ENCODE measurements at regions not wholly inside any gene's neighbourhood (a gene's known extent, or its start where the extent isn't known, plus 50 kb on each side); places are given as distances from the start of the nearest gene placed in this dataset.

DNA sequence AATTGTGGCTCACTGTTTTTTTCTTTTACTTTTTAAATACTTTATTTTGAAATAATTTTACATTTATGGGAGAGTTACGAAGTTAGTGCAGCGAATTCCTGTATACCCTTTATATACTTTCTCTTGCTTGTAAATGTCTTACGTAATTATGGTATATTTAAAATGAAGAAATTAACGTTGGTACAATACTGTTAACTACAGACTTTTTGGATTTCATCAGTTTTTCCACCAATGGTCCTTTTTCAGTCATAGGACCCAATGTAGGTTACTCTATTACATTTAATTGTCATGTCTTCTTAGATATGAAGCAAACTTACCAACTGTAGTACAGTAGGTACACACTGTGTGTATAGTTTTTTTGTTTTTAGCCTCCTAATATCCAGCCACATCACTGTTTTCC is 76.3 kb downstream of the BOLA3 start:
- no peak overlapping the region for H3K27ac ChIP-seq (ENCODE audit: low read depth in 1 of 2, low read length in 2 of 2)
- 90% methylated on average over 4 of the region's 4 CpGs for WGBS

DNA sequence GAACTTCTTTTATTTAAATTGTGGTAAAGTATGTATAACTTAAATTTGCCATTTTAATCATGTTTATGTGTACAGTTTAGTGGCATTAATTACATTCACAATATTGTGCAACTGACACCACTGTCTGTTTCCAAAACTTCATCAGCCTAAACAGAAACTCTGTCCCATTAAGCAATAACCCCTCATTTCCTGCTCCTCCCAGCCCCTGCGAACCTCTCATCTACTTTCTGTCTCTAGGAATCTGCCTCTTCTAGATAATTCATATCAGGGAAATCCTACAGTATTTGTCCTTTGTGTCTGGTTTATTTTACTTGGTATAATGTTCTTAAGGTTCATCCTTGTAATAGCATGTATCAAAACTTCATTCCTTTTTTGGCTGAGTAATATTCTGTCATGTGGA is 75.1 kb downstream of the BOLA3 start:
- no peak overlapping the region for H3K4me3 ChIP-seq (ENCODE audit: low read depth in 1 of 3, low read length in 3 of 3)
- no peak overlapping the region for H3K27ac ChIP-seq (ENCODE audit: low read depth in 1 of 2, low read length in 2 of 2)
- H3K36me3 ChIP-seq (ENCODE audit: control insufficient read depth in 4 of 4, insufficient read depth in 3 of 4, low read depth in 1 of 4, low read length in 3 of 4): peaks cover 0 to 4% (median 3%) of the 10 kb centered on the region in 4 donors
- DNase-seq (ENCODE audit: low spot score): no peak
- H3K27me3 ChIP-seq (ENCODE audit: control insufficient read depth in 4 of 4, insufficient read depth in 4 of 4, low read length in 3 of 4): no peaks in the 10 kb centered on the region
- WGBS: 44% methylated on average over 1 of the region's 1 CpG
- TF ChIP-seq, protein P1, sequence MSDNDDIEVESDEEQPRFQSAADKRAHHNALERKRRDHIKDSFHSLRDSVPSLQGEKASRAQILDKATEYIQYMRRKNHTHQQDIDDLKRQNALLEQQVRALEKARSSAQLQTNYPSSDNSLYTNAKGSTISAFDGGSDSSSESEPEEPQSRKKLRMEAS (IDR thresholded peaks at IDR 0.05): no peak
- TF ChIP-seq YY1 (IDR thresholded peaks at IDR 0.05) (no peak), FOXA2 (IDR thresholded peaks at IDR 0.05) (no peak), TAF1 (conservative IDR thresholded peaks at IDR 0.05) (no peak), JUND (IDR thresholded peaks at IDR 0.05) (no peak), FOXA1 (IDR thresholded peaks at IDR 0.05) (no peak), HNF4G (IDR thresholded peaks at IDR 0.05) (no peak), EGR1 (IDR thresholded peaks at IDR 0.05; ENCODE audit: low read depth in 2 of 2) (no peak), RXRA (IDR thresholded peaks at IDR 0.05) (no peak), RAD21 (IDR thresholded peaks at IDR 0.05) (no peak), NR2F2 (IDR thresholded peaks at IDR 0.05) (no peak), GABPA (IDR thresholded peaks at IDR 0.05 in 1 of 2, conservative IDR thresholded peaks at IDR 0.05 in 1 of 2) (no peak), SP1 (IDR thresholded peaks at IDR 0.05) (no peak), HNF4A (conservative IDR thresholded peaks at IDR 0.05) (no peak)
- TF ChIP-seq, protein P2, sequence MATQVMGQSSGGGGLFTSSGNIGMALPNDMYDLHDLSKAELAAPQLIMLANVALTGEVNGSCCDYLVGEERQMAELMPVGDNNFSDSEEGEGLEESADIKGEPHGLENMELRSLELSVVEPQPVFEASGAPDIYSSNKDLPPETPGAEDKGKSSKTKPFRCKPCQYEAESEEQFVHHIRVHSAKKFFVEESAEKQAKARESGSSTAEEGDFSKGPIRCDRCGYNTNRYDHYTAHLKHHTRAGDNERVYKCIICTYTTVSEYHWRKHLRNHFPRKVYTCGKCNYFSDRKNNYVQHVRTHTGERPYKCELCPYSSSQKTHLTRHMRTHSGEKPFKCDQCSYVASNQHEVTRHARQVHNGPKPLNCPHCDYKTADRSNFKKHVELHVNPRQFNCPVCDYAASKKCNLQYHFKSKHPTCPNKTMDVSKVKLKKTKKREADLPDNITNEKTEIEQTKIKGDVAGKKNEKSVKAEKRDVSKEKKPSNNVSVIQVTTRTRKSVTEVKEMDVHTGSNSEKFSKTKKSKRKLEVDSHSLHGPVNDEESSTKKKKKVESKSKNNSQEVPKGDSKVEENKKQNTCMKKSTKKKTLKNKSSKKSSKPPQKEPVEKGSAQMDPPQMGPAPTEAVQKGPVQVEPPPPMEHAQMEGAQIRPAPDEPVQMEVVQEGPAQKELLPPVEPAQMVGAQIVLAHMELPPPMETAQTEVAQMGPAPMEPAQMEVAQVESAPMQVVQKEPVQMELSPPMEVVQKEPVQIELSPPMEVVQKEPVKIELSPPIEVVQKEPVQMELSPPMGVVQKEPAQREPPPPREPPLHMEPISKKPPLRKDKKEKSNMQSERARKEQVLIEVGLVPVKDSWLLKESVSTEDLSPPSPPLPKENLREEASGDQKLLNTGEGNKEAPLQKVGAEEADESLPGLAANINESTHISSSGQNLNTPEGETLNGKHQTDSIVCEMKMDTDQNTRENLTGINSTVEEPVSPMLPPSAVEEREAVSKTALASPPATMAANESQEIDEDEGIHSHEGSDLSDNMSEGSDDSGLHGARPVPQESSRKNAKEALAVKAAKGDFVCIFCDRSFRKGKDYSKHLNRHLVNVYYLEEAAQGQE (IDR thresholded peaks at IDR 0.05): no peak
- TF ChIP-seq, protein P3, sequence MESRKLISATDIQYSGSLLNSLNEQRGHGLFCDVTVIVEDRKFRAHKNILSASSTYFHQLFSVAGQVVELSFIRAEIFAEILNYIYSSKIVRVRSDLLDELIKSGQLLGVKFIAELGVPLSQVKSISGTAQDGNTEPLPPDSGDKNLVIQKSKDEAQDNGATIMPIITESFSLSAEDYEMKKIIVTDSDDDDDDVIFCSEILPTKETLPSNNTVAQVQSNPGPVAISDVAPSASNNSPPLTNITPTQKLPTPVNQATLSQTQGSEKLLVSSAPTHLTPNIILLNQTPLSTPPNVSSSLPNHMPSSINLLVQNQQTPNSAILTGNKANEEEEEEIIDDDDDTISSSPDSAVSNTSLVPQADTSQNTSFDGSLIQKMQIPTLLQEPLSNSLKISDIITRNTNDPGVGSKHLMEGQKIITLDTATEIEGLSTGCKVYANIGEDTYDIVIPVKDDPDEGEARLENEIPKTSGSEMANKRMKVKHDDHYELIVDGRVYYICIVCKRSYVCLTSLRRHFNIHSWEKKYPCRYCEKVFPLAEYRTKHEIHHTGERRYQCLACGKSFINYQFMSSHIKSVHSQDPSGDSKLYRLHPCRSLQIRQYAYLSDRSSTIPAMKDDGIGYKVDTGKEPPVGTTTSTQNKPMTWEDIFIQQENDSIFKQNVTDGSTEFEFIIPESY (IDR thresholded peaks at IDR 0.05): no peak
- TF ChIP-seq, protein P4, sequence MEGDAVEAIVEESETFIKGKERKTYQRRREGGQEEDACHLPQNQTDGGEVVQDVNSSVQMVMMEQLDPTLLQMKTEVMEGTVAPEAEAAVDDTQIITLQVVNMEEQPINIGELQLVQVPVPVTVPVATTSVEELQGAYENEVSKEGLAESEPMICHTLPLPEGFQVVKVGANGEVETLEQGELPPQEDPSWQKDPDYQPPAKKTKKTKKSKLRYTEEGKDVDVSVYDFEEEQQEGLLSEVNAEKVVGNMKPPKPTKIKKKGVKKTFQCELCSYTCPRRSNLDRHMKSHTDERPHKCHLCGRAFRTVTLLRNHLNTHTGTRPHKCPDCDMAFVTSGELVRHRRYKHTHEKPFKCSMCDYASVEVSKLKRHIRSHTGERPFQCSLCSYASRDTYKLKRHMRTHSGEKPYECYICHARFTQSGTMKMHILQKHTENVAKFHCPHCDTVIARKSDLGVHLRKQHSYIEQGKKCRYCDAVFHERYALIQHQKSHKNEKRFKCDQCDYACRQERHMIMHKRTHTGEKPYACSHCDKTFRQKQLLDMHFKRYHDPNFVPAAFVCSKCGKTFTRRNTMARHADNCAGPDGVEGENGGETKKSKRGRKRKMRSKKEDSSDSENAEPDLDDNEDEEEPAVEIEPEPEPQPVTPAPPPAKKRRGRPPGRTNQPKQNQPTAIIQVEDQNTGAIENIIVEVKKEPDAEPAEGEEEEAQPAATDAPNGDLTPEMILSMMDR (IDR thresholded peaks at IDR 0.05; ENCODE audit: low read depth, low read length, missing input control): no peak
- TF ChIP-seq, protein P5, sequence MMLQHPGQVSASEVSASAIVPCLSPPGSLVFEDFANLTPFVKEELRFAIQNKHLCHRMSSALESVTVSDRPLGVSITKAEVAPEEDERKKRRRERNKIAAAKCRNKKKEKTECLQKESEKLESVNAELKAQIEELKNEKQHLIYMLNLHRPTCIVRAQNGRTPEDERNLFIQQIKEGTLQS (IDR thresholded peaks at IDR 0.05): no peak
- no peaks in the 10 kb centered on the region for H3K9me3 ChIP-seq (ENCODE audit: control insufficient read depth in 4 of 4, low read length in 3 of 4)
- H3K9ac ChIP-seq (ENCODE audit: low read depth in 1 of 2, low read length in 2 of 2): no peak overlapping the region
- peaks cover 0 to 2% (median 0%) of the 10 kb centered on the region in 4 donors for H3K4me1 ChIP-seq (ENCODE audit: control insufficient read depth in 4 of 4, insufficient read depth in 4 of 4, low read length in 3 of 4)

More for the DNA sequence above, 76.3 kb downstream of the BOLA3 start:
- DNase-seq (ENCODE audit: low spot score): no peak
- H3K4me1 ChIP-seq (ENCODE audit: control insufficient read depth in 4 of 4, insufficient read depth in 4 of 4, low read length in 3 of 4): peaks cover 0 to 2% (median 0%) of the 10 kb centered on the region in 4 donors
- no peak for TF ChIP-seq YY1 (IDR thresholded peaks at IDR 0.05)
- no peak for TF ChIP-seq HNF4G (IDR thresholded peaks at IDR 0.05)
- no peak overlapping the region for H3K4me3 ChIP-seq (ENCODE audit: low read depth in 1 of 3, low read length in 3 of 3)
- peaks cover 0 to 4% (median 3%) of the 10 kb centered on the region in 4 donors for H3K36me3 ChIP-seq (ENCODE audit: control insufficient read depth in 4 of 4, insufficient read depth in 3 of 4, low read depth in 1 of 4, low read length in 3 of 4)
- H3K9me3 ChIP-seq (ENCODE audit: control insufficient read depth in 4 of 4, low read length in 3 of 4): no peaks in the 10 kb centered on the region
- no peak overlapping the region for H3K9ac ChIP-seq (ENCODE audit: low read depth in 1 of 2, low read length in 2 of 2)
- no peaks in the 10 kb centered on the region for H3K27me3 ChIP-seq (ENCODE audit: control insufficient read depth in 4 of 4, insufficient read depth in 4 of 4, low read length in 3 of 4)

Measured in liver (tissue), 8 donors.